ENCODE measurements at regions not wholly inside any gene's neighbourhood (a gene's known extent, or its start where the extent isn't known, plus 50 kb on each side); places are given as distances from the start of the nearest gene placed in this dataset.
"Not testable (repeated sequence)": the region's sequence is repeated elsewhere in the genome, so short reads cannot be mapped to it uniquely, and the experiment has no call there.

DNA sequence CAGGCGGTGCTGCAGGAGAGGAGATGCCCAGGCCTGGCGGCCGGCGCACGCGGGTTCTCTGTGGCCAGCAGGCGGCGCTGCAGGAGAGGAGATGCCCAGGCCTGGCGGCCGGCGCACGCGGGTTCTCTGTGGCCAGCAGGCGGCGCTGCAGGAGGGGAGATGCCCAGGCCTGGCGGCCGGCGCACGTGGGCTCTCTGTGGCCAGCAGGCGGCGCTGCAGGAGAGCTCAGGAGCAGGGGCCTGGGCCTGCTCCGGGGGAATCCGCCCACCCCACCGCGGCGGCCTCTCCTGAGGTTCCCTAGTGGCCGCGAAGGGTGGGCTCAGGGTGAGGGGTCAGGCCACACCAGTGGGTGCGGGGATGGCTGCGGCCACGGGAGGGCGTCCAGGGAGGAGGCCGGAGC lies 75.9 kb downstream of the OR4F16 start:
- DNase-seq; intact Hi-C loops (cut with DNase I): not testable (repeated sequence)

DNA sequence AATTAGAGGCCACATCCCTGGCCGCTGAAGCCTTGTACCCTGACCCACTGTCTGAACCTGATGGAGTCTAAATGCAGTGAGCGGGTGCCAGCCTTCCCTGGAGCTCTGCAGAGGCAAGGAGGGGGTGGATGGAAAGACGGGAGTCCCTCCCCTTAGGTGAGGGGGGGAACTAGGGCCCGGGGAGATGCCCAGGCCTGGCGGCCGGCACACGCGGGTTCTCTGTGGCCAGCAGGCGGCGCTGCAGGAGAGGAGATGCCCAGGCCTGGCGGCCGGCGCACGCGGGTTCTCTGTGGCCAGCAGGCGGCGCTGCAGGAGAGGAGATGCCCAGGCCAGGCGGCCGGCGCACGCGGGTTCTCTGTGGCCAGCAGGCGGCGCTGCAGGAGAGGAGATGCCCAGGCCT lies 77.3 kb downstream of the OR4F16 start:
- DNase-seq, result peak in 1 of 10 donors; percentile 43
- intact Hi-C loops (cut with DNase I), result not testable (repeated sequence)

GRCh38 chr1:605279-605678 lies 81.2 kb downstream of the OR4F16 start:
- intact Hi-C loops (cut with DNase I), result not testable (repeated sequence)
- peak; percentile 11 to 94 (median 41) for DNase-seq

GRCh38 chr1:588211-588610 lies 98.2 kb downstream of the OR4F16 start:
- intact Hi-C loops (cut with DNase I), result not testable (repeated sequence)
- DNase-seq, result peak in 1 of 10 donors; percentile 16

GRCh38 chr1:585992-586391 lies 100.5 kb downstream of the OR4F16 start:
- intact Hi-C loops (cut with DNase I), result not testable (repeated sequence)
- peak; percentile 47 to 96 (median 75) for DNase-seq
